ENCODE measurements at regions not wholly inside any gene's neighbourhood (a gene's known extent, or its start where the extent isn't known, plus 50 kb on each side); places are given as distances from the start of the nearest gene placed in this dataset.

GRCh38 chr11:27771516-27771915, 71.3 kb upstream of the BDNF start:
- no peak for DNase-seq (ENCODE audit: insufficient read length, low spot score)
- TF ChIP-seq POLR2A (IDR thresholded peaks at IDR 0.05; ENCODE audit: low read depth, low read length) (no peak), POU2F2 (IDR thresholded peaks at IDR 0.05; ENCODE audit: low read depth, low read length) (no peak), PAX5 (IDR thresholded peaks at IDR 0.05; ENCODE audit: insufficient read depth, low read length, severe bottlenecking) (no peak), SPI1 (IDR thresholded peaks at IDR 0.05; ENCODE audit: low read depth, low read length) (no peak)
- no peak for FAIRE-seq

- DNase-seq (ENCODE audit: insufficient read length, low spot score) (no peak), FAIRE-seq (no peak)
- no peak for TF ChIP-seq POU2F2 (IDR thresholded peaks at IDR 0.05; ENCODE audit: low read depth, low read length)
- no peak for TF ChIP-seq POLR2AphosphoS5 (IDR thresholded peaks at IDR 0.05; ENCODE audit: low read depth, low read length)
- no peak for TF ChIP-seq SPI1 (IDR thresholded peaks at IDR 0.05; ENCODE audit: low read depth, low read length)
- TF ChIP-seq POLR2A (IDR thresholded peaks at IDR 0.05; ENCODE audit: low read depth, low read length) = no peak
- no peak for TF ChIP-seq PAX5 (IDR thresholded peaks at IDR 0.05; ENCODE audit: insufficient read depth, low read length, severe bottlenecking)
- TF ChIP-seq TAF1 (IDR thresholded peaks at IDR 0.05; ENCODE audit: low read depth, low read length) = no peak
Measured at GRCh38 chr11:27770576-27770975, 70.3 kb upstream of the BDNF start.

GRCh38 chr11:27763736-27764135, 63.5 kb upstream of the BDNF start:
- TF ChIP-seq PAX5 (IDR thresholded peaks at IDR 0.05; ENCODE audit: insufficient read depth, low read length, severe bottlenecking) = no peak
- FAIRE-seq (no peak), DNase-seq (ENCODE audit: insufficient read length, low spot score) (no peak)

GRCh38 chr11:27761356-27761755, 61.1 kb upstream of the BDNF start:
- DNase-seq (ENCODE audit: insufficient read length, low spot score) = no peak
- no peak for FAIRE-seq
- TF ChIP-seq TAF1 (IDR thresholded peaks at IDR 0.05; ENCODE audit: low read depth, low read length) = no peak
- no peak for TF ChIP-seq POU2F2 (IDR thresholded peaks at IDR 0.05; ENCODE audit: low read depth, low read length)
- no peak for TF ChIP-seq PAX5 (IDR thresholded peaks at IDR 0.05; ENCODE audit: insufficient read depth, low read length, severe bottlenecking)
- no peak for TF ChIP-seq SPI1 (IDR thresholded peaks at IDR 0.05; ENCODE audit: low read depth, low read length)
- TF ChIP-seq POLR2A (IDR thresholded peaks at IDR 0.05; ENCODE audit: low read depth, low read length) = no peak
- TF ChIP-seq POLR2AphosphoS5 (IDR thresholded peaks at IDR 0.05; ENCODE audit: low read depth, low read length) = no peak

- TF ChIP-seq POLR2AphosphoS5 (IDR thresholded peaks at IDR 0.05; ENCODE audit: low read depth, low read length) (no peak), PAX5 (IDR thresholded peaks at IDR 0.05; ENCODE audit: insufficient read depth, low read length, severe bottlenecking) (no peak), POU2F2 (IDR thresholded peaks at IDR 0.05; ENCODE audit: low read depth, low read length) (no peak), TAF1 (IDR thresholded peaks at IDR 0.05; ENCODE audit: low read depth, low read length) (no peak), POLR2A (IDR thresholded peaks at IDR 0.05; ENCODE audit: low read depth, low read length) (no peak), SPI1 (IDR thresholded peaks at IDR 0.05; ENCODE audit: low read depth, low read length) (no peak)
- FAIRE-seq (no peak), DNase-seq (ENCODE audit: insufficient read length, low spot score) (no peak)
Measured at GRCh38 chr11:27757953-27758352, 57.7 kb upstream of the BDNF start.

GRCh38 chr11:27754035-27755017, 54.1 kb upstream of the BDNF start:
- TF ChIP-seq TAF1 (IDR thresholded peaks at IDR 0.05; ENCODE audit: low read depth, low read length) (no peak), POLR2A (IDR thresholded peaks at IDR 0.05; ENCODE audit: low read depth, low read length) (no peak), POU2F2 (IDR thresholded peaks at IDR 0.05; ENCODE audit: low read depth, low read length) (no peak), PAX5 (IDR thresholded peaks at IDR 0.05; ENCODE audit: insufficient read depth, low read length, severe bottlenecking) (no peak)
- FAIRE-seq (no peak), DNase-seq (ENCODE audit: insufficient read length, low spot score) (no peak)
